ENCODE measurements at regions not wholly inside any gene's neighbourhood (a gene's known extent, or its start where the extent isn't known, plus 50 kb on each side); places are given as distances from the start of the nearest gene placed in this dataset.

DNA sequence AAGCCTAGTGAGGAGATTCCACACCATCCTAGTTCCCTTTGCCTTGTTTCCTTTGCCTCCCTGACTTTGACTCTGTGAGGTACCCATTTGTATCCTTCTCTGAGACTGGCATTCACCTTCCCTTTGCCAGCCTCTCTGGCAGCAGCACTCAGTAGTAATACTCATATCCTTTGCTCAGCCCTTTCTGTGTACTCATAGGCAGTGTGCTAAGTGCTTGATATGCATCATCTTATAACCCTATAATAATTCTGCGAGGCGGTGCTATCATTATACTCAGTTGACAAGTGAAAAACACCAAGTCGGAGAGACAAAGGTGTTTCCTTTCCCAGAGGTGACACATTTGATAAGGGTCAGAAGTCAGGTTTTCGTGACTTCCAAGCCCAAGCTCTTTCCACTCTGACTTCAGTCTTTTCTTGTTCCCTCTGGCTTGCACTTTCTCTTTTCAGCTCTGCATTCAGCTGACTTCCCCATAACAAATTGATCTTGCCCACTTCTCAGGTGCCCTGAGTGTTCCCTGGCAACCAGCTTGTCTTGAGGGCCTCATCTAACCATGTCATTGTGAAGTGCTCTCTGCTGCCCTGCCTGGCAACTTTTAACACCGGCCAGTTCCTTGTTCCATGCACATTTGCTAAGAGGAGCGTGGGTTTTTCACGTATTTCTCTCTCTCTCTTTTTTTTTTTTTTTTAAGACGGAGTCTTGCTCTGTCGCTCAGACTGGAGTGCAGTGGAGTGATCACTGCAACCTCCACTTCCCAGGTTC, 94.5 kb upstream of the UPP2 start:
- DNase-seq (ENCODE audit: low spot score in 2 of 2, unreplicated experiment in 2 of 2): no peak
- H3K9me3 Mint-ChIP-seq: no peaks in the 10 kb centered on the region
- TF ChIP-seq, protein P1, sequence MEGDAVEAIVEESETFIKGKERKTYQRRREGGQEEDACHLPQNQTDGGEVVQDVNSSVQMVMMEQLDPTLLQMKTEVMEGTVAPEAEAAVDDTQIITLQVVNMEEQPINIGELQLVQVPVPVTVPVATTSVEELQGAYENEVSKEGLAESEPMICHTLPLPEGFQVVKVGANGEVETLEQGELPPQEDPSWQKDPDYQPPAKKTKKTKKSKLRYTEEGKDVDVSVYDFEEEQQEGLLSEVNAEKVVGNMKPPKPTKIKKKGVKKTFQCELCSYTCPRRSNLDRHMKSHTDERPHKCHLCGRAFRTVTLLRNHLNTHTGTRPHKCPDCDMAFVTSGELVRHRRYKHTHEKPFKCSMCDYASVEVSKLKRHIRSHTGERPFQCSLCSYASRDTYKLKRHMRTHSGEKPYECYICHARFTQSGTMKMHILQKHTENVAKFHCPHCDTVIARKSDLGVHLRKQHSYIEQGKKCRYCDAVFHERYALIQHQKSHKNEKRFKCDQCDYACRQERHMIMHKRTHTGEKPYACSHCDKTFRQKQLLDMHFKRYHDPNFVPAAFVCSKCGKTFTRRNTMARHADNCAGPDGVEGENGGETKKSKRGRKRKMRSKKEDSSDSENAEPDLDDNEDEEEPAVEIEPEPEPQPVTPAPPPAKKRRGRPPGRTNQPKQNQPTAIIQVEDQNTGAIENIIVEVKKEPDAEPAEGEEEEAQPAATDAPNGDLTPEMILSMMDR (IDR thresholded peaks at IDR 0.05; ENCODE audit: unreplicated experiment): no peak
- H3K36me3 Mint-ChIP-seq: no peaks in the 10 kb centered on the region
- H3K4me1 Mint-ChIP-seq: peaks cover 4% of the 10 kb centered on the region
- no peak overlapping the region for H3K4me3 Mint-ChIP-seq
- peaks cover 2% of the 10 kb centered on the region for H3K27me3 Mint-ChIP-seq (ENCODE audit: low read depth)
- no peak overlapping the region for H3K27ac Mint-ChIP-seq

DNA sequence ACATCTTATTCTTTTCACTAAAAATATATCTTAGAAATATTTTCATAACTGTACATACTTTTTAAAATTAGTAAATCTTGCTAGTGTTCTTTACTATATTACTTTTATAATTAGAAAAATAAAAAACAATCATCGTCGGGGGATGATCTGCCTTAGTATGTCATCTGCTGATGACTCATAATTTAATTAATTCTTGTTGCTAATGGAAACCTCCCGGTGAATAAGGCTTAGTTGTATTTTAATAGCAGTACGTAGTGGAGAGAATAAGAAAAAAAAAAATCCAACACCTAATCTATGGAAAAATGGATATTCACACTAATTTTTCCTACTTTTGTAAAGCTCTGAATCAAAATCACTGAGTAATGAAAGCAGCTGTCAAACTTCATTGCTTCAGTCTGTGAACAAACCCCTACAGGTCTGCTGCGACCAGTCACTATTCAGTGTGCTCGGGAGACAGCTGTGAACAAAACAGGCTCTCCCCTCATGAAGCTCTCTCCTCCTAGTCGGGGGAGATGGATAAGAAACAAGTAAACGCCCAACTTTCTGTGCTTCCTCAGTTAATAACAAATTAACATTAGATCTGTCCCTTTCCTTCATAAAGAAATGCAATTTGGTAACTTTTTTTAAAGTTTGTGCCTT, 97.4 kb upstream of the UPP2 start:
- H3K27ac Mint-ChIP-seq: no peak overlapping the region
- no peak for DNase-seq (ENCODE audit: low spot score in 2 of 2, unreplicated experiment in 2 of 2)
- no peaks in the 10 kb centered on the region for H3K27me3 Mint-ChIP-seq (ENCODE audit: low read depth)
- H3K4me3 Mint-ChIP-seq: no peak overlapping the region
- no peaks in the 10 kb centered on the region for H3K4me1 Mint-ChIP-seq
- H3K9me3 Mint-ChIP-seq: no peaks in the 10 kb centered on the region
- TF ChIP-seq, protein P1 (IDR thresholded peaks at IDR 0.05; ENCODE audit: unreplicated experiment): no peak
- H3K36me3 Mint-ChIP-seq: no peaks in the 10 kb centered on the region

DNA sequence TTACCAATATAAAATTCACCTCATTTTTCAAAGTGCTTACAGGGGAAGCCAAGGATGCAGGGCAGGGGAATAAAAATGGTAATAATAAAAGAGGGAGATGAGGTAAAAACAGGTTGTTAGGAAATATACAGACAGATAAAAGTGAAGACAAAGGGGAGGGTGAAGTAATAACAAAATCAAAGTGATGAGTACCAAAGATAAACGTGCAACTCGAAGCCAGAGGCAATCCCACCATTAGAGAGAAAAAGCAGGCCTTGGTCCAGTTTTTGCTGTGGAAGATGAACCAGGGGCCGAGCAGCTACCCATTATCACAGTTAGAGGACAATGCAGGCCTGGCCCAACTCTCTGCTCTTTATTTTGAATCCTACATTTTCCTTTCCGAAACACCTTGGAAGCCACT, 99.6 kb upstream of the UPP2 start:
- TF ChIP-seq, protein P1 (IDR thresholded peaks at IDR 0.05; ENCODE audit: unreplicated experiment): no peak
- Mint-ChIP-seq H3K27me3 (ENCODE audit: low read depth) (no peaks in the 10 kb centered on the region), H3K27ac (no peak overlapping the region), H3K9me3 (no peaks in the 10 kb centered on the region), H3K36me3 (no peaks in the 10 kb centered on the region), H3K4me3 (no peak overlapping the region), H3K4me1 (no peaks in the 10 kb centered on the region)
- no peak for DNase-seq (ENCODE audit: low spot score in 2 of 2, unreplicated experiment in 2 of 2)

DNA sequence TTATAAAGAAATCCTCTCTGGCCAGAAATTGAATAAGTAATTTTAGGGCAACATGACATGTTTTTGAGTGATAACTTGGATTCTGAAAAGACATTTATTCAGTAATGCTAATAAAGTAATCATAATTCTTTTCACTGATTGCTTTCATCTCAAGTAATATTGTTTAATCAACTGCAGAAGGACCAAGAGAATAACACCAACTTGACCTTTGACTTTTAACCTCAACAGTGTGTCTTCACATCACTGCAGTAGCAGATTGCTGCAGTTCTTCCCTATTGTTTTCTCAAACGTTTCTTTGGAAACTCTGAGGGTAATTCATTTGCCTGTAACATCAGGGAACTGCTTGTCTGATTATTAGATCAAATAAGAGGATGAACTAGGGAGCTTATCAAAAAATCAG, 104.9 kb upstream of the UPP2 start:
- Mint-ChIP-seq H3K36me3 (no peaks in the 10 kb centered on the region), H3K4me3 (no peak overlapping the region), H3K9me3 (no peaks in the 10 kb centered on the region), H3K27me3 (ENCODE audit: low read depth) (no peaks in the 10 kb centered on the region), H3K4me1 (no peaks in the 10 kb centered on the region), H3K27ac (no peak overlapping the region)
- TF ChIP-seq, protein P1 (IDR thresholded peaks at IDR 0.05; ENCODE audit: unreplicated experiment): no peak
- no peak for DNase-seq (ENCODE audit: low spot score in 2 of 2, unreplicated experiment in 2 of 2)

DNA sequence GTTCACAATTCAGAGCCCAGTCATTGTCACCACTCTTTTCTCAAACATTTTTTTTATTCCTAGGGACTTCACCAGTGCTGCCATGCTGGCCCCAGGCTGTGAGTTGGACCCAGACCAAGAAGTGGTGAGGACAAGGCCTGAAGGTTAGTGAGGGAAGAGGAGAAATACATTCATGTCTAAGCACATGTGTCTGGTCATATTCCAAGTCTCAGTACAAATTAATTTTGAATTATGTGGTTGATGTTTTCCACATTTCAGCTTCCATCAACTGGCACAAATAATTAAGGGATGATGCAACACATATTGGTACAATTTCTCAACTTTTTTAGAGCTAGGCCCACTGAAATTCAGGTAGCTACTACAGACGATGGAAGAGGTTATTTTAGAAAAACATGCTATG, 106.6 kb upstream of the UPP2 start:
- no peak overlapping the region for H3K27ac Mint-ChIP-seq
- peaks cover 4% of the 10 kb centered on the region for H3K4me1 Mint-ChIP-seq
- no peaks in the 10 kb centered on the region for H3K36me3 Mint-ChIP-seq
- no peak overlapping the region for H3K4me3 Mint-ChIP-seq
- TF ChIP-seq, protein P1 (IDR thresholded peaks at IDR 0.05; ENCODE audit: unreplicated experiment): no peak
- no peaks in the 10 kb centered on the region for H3K27me3 Mint-ChIP-seq (ENCODE audit: low read depth)
- DNase-seq (ENCODE audit: low spot score in 2 of 2, unreplicated experiment in 2 of 2): no peak
- H3K9me3 Mint-ChIP-seq: no peaks in the 10 kb centered on the region
